Prostate gland (tissue), 2 donors: ENCODE measurements at regions not wholly inside any gene's neighbourhood (a gene's known extent, or its start where the extent isn't known, plus 50 kb on each side); places are given as distances from the start of the nearest gene placed in this dataset.

Source experiments
- POLR2AphosphoS5 ChIP-seq: sonication (generic); formaldehyde crosslinking; IDR thresholded peaks from one replicate; pipeline ENCODE4 v1.6.1; 2017; ENCODE audit warnings: antibody characterized with exemption
- TF ChIP-seq, protein P1 (sequence below), 4 experiments: fragments of 200-600 bp in 2 of 4; fragments of 450-650 bp in 2 of 4; sonication (generic) in 2 of 4; IDR thresholded peaks; 1 replicate in 3 of 4; 2 replicates in 1 of 4; pipeline ENCODE4 v1.5.1; 2016 to 2019; ENCODE audit warnings: antibody characterized with exemption in 4 of 4, mild to moderate bottlenecking in 2 of 4, moderate library complexity in 2 of 4

DNA sequence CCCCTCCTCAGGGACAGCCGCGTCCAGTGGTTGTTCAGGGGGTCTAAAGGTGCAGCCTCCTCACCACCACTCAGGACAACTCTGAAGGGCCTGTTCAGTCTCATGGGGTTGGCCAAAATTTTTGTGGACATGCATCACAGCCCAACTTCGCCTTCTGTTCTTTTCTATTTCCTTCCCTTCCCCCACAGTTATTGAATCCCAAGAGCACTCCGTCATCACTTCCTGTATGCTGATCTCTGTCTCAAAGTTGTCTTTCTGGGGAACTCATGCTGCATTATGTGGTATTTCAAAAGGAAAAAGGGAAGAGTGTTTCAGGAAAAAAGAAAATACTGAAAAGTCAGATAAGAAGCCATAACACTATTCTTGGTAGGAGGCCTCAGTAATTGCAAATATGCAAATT is 355.4 kb downstream of the CAAP1 start:
- no peak for TF ChIP-seq POLR2AphosphoS5
- TF ChIP-seq, protein P1, sequence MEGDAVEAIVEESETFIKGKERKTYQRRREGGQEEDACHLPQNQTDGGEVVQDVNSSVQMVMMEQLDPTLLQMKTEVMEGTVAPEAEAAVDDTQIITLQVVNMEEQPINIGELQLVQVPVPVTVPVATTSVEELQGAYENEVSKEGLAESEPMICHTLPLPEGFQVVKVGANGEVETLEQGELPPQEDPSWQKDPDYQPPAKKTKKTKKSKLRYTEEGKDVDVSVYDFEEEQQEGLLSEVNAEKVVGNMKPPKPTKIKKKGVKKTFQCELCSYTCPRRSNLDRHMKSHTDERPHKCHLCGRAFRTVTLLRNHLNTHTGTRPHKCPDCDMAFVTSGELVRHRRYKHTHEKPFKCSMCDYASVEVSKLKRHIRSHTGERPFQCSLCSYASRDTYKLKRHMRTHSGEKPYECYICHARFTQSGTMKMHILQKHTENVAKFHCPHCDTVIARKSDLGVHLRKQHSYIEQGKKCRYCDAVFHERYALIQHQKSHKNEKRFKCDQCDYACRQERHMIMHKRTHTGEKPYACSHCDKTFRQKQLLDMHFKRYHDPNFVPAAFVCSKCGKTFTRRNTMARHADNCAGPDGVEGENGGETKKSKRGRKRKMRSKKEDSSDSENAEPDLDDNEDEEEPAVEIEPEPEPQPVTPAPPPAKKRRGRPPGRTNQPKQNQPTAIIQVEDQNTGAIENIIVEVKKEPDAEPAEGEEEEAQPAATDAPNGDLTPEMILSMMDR (IDR thresholded peaks at IDR 0.05), result no peak
